H1 (cell line): ENCODE measurements at regions not wholly inside any gene's neighbourhood (a gene's known extent, or its start where the extent isn't known, plus 50 kb on each side); places are given as distances from the start of the nearest gene placed in this dataset.

ENCODE experiments used
- CTCF ChIP-seq, 3 experiments: IDR thresholded peaks; 1 replicate in 2 of 3; 2 replicates in 1 of 3; pipeline versions ENCODE4 v1.5.1 to v1.6.1; 2011; ENCODE audit warnings: low read length in 3 of 3, mild to moderate bottlenecking in 3 of 3, inconsistent platforms in 2 of 3, low read depth in 1 of 3, moderate library complexity in 1 of 3; ENCODE audit not compliant: insufficient read depth in 1 of 3; ENCODE audit errors: control extremely low read depth in 1 of 3
- HDAC6 ChIP-seq: IDR thresholded peaks from one replicate; pipeline ENCODE4 v1.7.1; 2012; ENCODE audit warnings: low read depth, mild to moderate bottlenecking, inconsistent platforms, low read length, moderate library complexity
- SIN3A ChIP-seq, 2 experiments: IDR thresholded peaks in 1 of 2; conservative IDR thresholded peaks in 1 of 2; 2 replicates each; pipeline ENCODE4 v1.6.1; 2011 to 2012; ENCODE audit warnings: low read length in 2 of 2, improper control_type of control experiment in 1 of 2, low read depth in 1 of 2, mild to moderate bottlenecking in 1 of 2
- TCF12 ChIP-seq: IDR thresholded peaks from 2 replicates; pipeline ENCODE4 v1.6.1; 2011; ENCODE audit warnings: low read depth, mild to moderate bottlenecking, low read length

GRCh38 chr7:125445836-125446235 lies 516.2 kb upstream of the POT1 start:
- no peak for TF ChIP-seq TCF12
- TF ChIP-seq SIN3A (conservative IDR thresholded peaks at IDR 0.05 in 1 of 2, IDR thresholded peaks at IDR 0.05 in 1 of 2; ENCODE audit: low read depth in 1 of 2, low read length in 2 of 2), result no peak
- TF ChIP-seq CTCF (IDR thresholded peaks at IDR 0.05; ENCODE audit: control extremely low read depth in 1 of 3, insufficient read depth in 1 of 3, low read depth in 1 of 3, low read length in 3 of 3), result no peak
- TF ChIP-seq HDAC6, result no peak
